Keratinocyte (primary cell): ENCODE measurements at regions not wholly inside any gene's neighbourhood (a gene's known extent, or its start where the extent isn't known, plus 50 kb on each side); places are given as distances from the start of the nearest gene placed in this dataset.

Experiments
- DNase-seq: peaks from one replicate; pipeline ENCODE4 v3.0.0-alpha.2; 2011; ENCODE audit warnings: low read depth, missing footprints, low spot score
- FAIRE-seq: peaks from 2 replicates; lab custom pipeline; 2011; peaks lifted over from hg19 to GRCh38; lab: Jason Lieb, UNC
- H2AFZ ChIP-seq: 2 replicates; pipeline ENCODE4 v1.6.0; 2012; ENCODE audit warnings: low read length, control low read depth, inconsistent platforms; ENCODE audit not compliant: control insufficient read depth
- H3K27ac ChIP-seq: 2 replicates; pipeline ENCODE4 v1.5.1; 2011; ENCODE audit warnings: low read length; ENCODE audit not compliant: control insufficient read depth, insufficient read depth
- H3K27me3 ChIP-seq: 3 replicates; pipeline ENCODE4 v1.6.0; 2011; ENCODE audit warnings: low read length; ENCODE audit not compliant: control insufficient read depth, insufficient read depth; ENCODE audit errors: extremely low read depth
- H3K36me3 ChIP-seq, 2 experiments: 2 replicates in 1 of 2; 3 replicates in 1 of 2; pipeline ENCODE4 v1.5.1; 2011; ENCODE audit warnings: low read length in 2 of 2, mild to moderate bottlenecking in 1 of 2; ENCODE audit not compliant: control insufficient read depth in 2 of 2, insufficient read depth in 2 of 2; ENCODE audit errors: extremely low read depth in 1 of 2
- H3K4me1 ChIP-seq: 3 replicates; pipeline ENCODE4 v1.5.1; 2011; ENCODE audit warnings: low read length; ENCODE audit not compliant: control insufficient read depth, insufficient read depth; ENCODE audit errors: extremely low read depth
- H3K4me2 ChIP-seq: 3 replicates; pipeline ENCODE4 v1.6.0; 2011; ENCODE audit warnings: low read depth, low read length; ENCODE audit not compliant: control insufficient read depth, insufficient read depth; ENCODE audit errors: extremely low read depth
- H3K4me3 ChIP-seq, 3 experiments: fragments of 200-600 bp in 1 of 3; sonication (generic) in 1 of 3; 2 replicates in 2 of 3; 3 replicates in 1 of 3; pipeline ENCODE4 v1.5.1; 2011 to 2016; ENCODE audit warnings: low read length in 3 of 3, mild to moderate bottlenecking in 3 of 3, control low read depth in 2 of 3, inconsistent platforms in 1 of 3, low read depth in 1 of 3, mixed read lengths in 1 of 3, mixed run types in 1 of 3, moderate library complexity in 1 of 3; ENCODE audit not compliant: control insufficient read depth in 2 of 3, insufficient read depth in 2 of 3; ENCODE audit errors: extremely low read depth in 1 of 3
- H3K79me2 ChIP-seq: 2 replicates; pipeline ENCODE4 v1.6.0; 2012; ENCODE audit warnings: low read length; ENCODE audit not compliant: control insufficient read depth, insufficient read depth
- H3K9ac ChIP-seq: 3 replicates; pipeline ENCODE4 v1.6.0; 2011; ENCODE audit warnings: low read length; ENCODE audit not compliant: control insufficient read depth, insufficient read depth; ENCODE audit errors: extremely low read depth
- H3K9me1 ChIP-seq: 3 replicates; pipeline ENCODE4 v1.6.0; 2011; ENCODE audit warnings: low read length; ENCODE audit not compliant: control insufficient read depth, insufficient read depth; ENCODE audit errors: extremely low read depth
- H3K9me3 ChIP-seq: 2 replicates; pipeline ENCODE4 v1.5.1; 2012; ENCODE audit warnings: low read depth, low read length; ENCODE audit not compliant: control insufficient read depth
- H4K20me1 ChIP-seq: 3 replicates; pipeline ENCODE4 v1.6.0; 2011; ENCODE audit warnings: low read length; ENCODE audit not compliant: control insufficient read depth, insufficient read depth; ENCODE audit errors: extremely low read depth
- CTCF ChIP-seq, 3 experiments: IDR thresholded peaks in 1 of 3; conservative IDR thresholded peaks in 1 of 3; optimal IDR thresholded peaks in 1 of 3; 2 replicates in 2 of 3; 3 replicates in 1 of 3; pipeline versions ENCODE3 to v1.5.1; 2011; ENCODE audit warnings: low read length in 3 of 3, mild to moderate bottlenecking in 3 of 3, moderate library complexity in 2 of 3, control low read depth in 1 of 3, inconsistent platforms in 1 of 3; ENCODE audit not compliant: insufficient read depth in 2 of 3; ENCODE audit errors: extremely low read depth in 1 of 3
- EZH2 ChIP-seq: IDR thresholded peaks from one replicate; pipeline ENCODE4 v1.6.1; 2012; ENCODE audit warnings: inconsistent platforms, mild to moderate bottlenecking, low read length, moderate library complexity
- dilution Hi-C: fragments of 300-500 bp; cut with MboI; formaldehyde crosslinking; loops from one replicate; pipeline ENCODE4 v1.7.0; 2020; ENCODE audit warnings: low sequenced_read_pairs; ENCODE audit not compliant: extremely low pct_ligation_motif_present

GRCh38 chr5:110209401-110209800, 517.1 kb downstream of the TMEM232 start:
- Histone ChIP-seq H3K27me3 (no peaks in the 10 kb centered on the region), H3K4me1 (no peaks in the 10 kb centered on the region), H3K36me3 (no peaks in the 10 kb centered on the region), H3K9ac (no peak overlapping the region), H3K4me2 (no peak overlapping the region), H3K9me1 (no peaks in the 10 kb centered on the region), H3K79me2 (no peaks in the 10 kb centered on the region), H4K20me1 (no peaks in the 10 kb centered on the region), H2AFZ (no peak overlapping the region), H3K9me3 (no peaks in the 10 kb centered on the region), H3K4me3 (no peak overlapping the region), H3K27ac (no peak overlapping the region)
- DNase-seq (no peak), FAIRE-seq (no peak)
- dilution Hi-C loops, result no loop called here
- TF ChIP-seq EZH2 (no peak), CTCF (optimal IDR thresholded peaks at IDR 0.05 in 1 of 3, IDR thresholded peaks at IDR 0.05 in 1 of 3, conservative IDR thresholded peaks at IDR 0.05 in 1 of 3; ENCODE audit: extremely low read depth in 1 of 3, insufficient read depth in 2 of 3, low read length in 3 of 3) (no peak)

GRCh38 chr5:110218981-110219380, 507.5 kb downstream of the TMEM232 start:
- no peak for FAIRE-seq
- dilution Hi-C loops, result no loop called here
- H3K9me1 ChIP-seq, result no peaks in the 10 kb centered on the region

More at GRCh38 chr5:110218981-110219380, 507.5 kb downstream of the TMEM232 start:
- Histone ChIP-seq H3K4me1 (no peaks in the 10 kb centered on the region), H3K9ac (no peak overlapping the region), H3K36me3 (no peaks in the 10 kb centered on the region), H3K9me3 (peaks cover 2% of the 10 kb centered on the region), H4K20me1 (no peaks in the 10 kb centered on the region), H3K27me3 (no peaks in the 10 kb centered on the region), H3K4me3 (no peak overlapping the region), H2AFZ (no peak overlapping the region), H3K27ac (no peak overlapping the region), H3K79me2 (no peaks in the 10 kb centered on the region), H3K4me2 (no peak overlapping the region)
- DNase-seq, result no peak
- TF ChIP-seq EZH2, result no peak
- TF ChIP-seq CTCF (optimal IDR thresholded peaks at IDR 0.05 in 1 of 3, IDR thresholded peaks at IDR 0.05 in 1 of 3, conservative IDR thresholded peaks at IDR 0.05 in 1 of 3; ENCODE audit: extremely low read depth in 1 of 3, insufficient read depth in 2 of 3, low read length in 3 of 3), result no peak
